GM10266 (cell line): ENCODE measurements at regions not wholly inside any gene's neighbourhood (a gene's known extent, or its start where the extent isn't known, plus 50 kb on each side); places are given as distances from the start of the nearest gene placed in this dataset.

ENCODE experiments used
- DNase-seq: peaks from one replicate; pipeline ENCODE4 v3.0.0; 2012; ENCODE audit errors: extremely low spot score
- CTCF ChIP-seq: IDR thresholded peaks from 2 replicates; pipeline ENCODE4 v1.5.1; 2012; ENCODE audit warnings: mild to moderate bottlenecking, low read depth; ENCODE audit not compliant: control insufficient read depth, insufficient read depth; ENCODE audit errors: missing control alignments

GRCh38 chr6:169144356-169144755, 109.3 kb downstream of the THBS2 start:
- no peak for TF ChIP-seq CTCF
- DNase-seq: no peak

GRCh38 chr6:169142538-169142844, 111.2 kb downstream of the THBS2 start:
- TF ChIP-seq CTCF: no peak
- DNase-seq: no peak

- TF ChIP-seq CTCF: no peak
- DNase-seq: no peak
Observed at GRCh38 chr6:169141671-169142537, 111.7 kb downstream of the THBS2 start.

GRCh38 chr6:169140986-169141495, 112.6 kb downstream of the THBS2 start:
- no peak for TF ChIP-seq CTCF

GRCh38 chr6:169139179-169139971, 114.3 kb downstream of the THBS2 start:
- DNase-seq: no peak
- TF ChIP-seq CTCF: no peak

More at GRCh38 chr6:169140986-169141495, 112.6 kb downstream of the THBS2 start:
- no peak for DNase-seq

- no peak for DNase-seq
- no peak for TF ChIP-seq CTCF
Observed at GRCh38 chr6:169132352-169132940, 121.2 kb downstream of the THBS2 start.
